Loucy (cell line): ENCODE measurements at regions not wholly inside any gene's neighbourhood (a gene's known extent, or its start where the extent isn't known, plus 50 kb on each side); places are given as distances from the start of the nearest gene placed in this dataset.

Experiments used
- EZH2phosphoT487 ChIP-seq: fragments of 200-600 bp; IDR thresholded peaks from 2 replicates; pipeline ENCODE4 v1.6.1; 2018; ENCODE audit warnings: antibody characterized with exemption, mild to moderate bottlenecking, moderate library complexity, borderline replicate concordance
- TF ChIP-seq, protein P1 (sequence below): fragments of 200-600 bp; sonication (generic); conservative IDR thresholded peaks from 2 replicates; pipeline ENCODE4 v1.5.1; 2014; ENCODE audit warnings: mild to moderate bottlenecking, antibody characterized with exemption, low read length

DNA sequence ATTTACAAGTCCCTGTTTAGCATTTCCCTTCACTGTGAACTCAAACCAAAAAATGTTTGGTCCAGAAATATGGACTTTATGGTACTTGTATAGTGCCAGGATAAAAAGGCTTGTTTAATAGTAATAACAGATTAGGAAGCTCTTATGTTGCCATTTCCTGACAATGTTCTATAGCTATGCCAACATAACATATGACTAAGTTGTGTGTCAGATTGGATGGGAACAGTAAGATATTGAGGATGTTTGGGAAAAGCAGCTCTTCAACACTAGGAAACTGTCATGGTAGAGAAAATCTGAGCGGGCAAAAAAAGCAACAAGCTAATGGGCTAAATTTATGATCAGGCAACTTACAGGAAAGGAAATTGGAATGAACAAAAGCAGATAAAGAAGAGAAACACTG is 287.1 kb upstream of the ADGRL4 start:
- TF ChIP-seq, protein P1, sequence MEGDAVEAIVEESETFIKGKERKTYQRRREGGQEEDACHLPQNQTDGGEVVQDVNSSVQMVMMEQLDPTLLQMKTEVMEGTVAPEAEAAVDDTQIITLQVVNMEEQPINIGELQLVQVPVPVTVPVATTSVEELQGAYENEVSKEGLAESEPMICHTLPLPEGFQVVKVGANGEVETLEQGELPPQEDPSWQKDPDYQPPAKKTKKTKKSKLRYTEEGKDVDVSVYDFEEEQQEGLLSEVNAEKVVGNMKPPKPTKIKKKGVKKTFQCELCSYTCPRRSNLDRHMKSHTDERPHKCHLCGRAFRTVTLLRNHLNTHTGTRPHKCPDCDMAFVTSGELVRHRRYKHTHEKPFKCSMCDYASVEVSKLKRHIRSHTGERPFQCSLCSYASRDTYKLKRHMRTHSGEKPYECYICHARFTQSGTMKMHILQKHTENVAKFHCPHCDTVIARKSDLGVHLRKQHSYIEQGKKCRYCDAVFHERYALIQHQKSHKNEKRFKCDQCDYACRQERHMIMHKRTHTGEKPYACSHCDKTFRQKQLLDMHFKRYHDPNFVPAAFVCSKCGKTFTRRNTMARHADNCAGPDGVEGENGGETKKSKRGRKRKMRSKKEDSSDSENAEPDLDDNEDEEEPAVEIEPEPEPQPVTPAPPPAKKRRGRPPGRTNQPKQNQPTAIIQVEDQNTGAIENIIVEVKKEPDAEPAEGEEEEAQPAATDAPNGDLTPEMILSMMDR, result no peak
- no peak for TF ChIP-seq EZH2phosphoT487
